Thymus (tissue), 11 donors: ENCODE measurements at regions not wholly inside any gene's neighbourhood (a gene's known extent, or its start where the extent isn't known, plus 50 kb on each side); places are given as distances from the start of the nearest gene placed in this dataset.
"Not testable (repeated sequence)": the region's sequence is repeated elsewhere in the genome, so short reads cannot be mapped to it uniquely, and the experiment has no call there.

ENCODE experiments used
- DNase-seq, 9 donors: peaks; one replicate each; pipeline ENCODE4 v3.0.0-alpha.2; 2013; ENCODE audit warnings: low spot score in 9 of 9, low read depth in 6 of 9, missing footprints in 1 of 9
- H3K27ac ChIP-seq, 2 donors: one replicate each; pipeline ENCODE4 v1.5.1; 2013; ENCODE audit warnings: control low read depth in 1 of 2, low read depth in 1 of 2, low read length in 1 of 2, mild to moderate bottlenecking in 1 of 2, moderate library complexity in 1 of 2
- H3K27me3 ChIP-seq, 2 donors: one replicate each; pipeline ENCODE4 v1.5.1; 2013; ENCODE audit warnings: low read length in 1 of 2; ENCODE audit not compliant: control insufficient read depth in 2 of 2, insufficient read depth in 1 of 2
- H3K36me3 ChIP-seq, 2 donors: one replicate each; pipeline ENCODE4 v1.5.1; 2013; ENCODE audit warnings: low read length in 1 of 2, mild to moderate bottlenecking in 1 of 2, moderate library complexity in 1 of 2; ENCODE audit not compliant: control insufficient read depth in 2 of 2, insufficient read depth in 2 of 2
- H3K4me1 ChIP-seq, 2 donors: one replicate each; pipeline ENCODE4 v1.5.1; 2013; ENCODE audit warnings: low read length in 2 of 2; ENCODE audit not compliant: control insufficient read depth in 2 of 2, insufficient read depth in 2 of 2
- H3K4me3 ChIP-seq, 2 donors: one replicate each; pipeline ENCODE4 v1.5.1; 2013; ENCODE audit warnings: low read length in 2 of 2, control low read depth in 1 of 2, mild to moderate bottlenecking in 1 of 2
- H3K9me3 ChIP-seq, 2 donors: one replicate each; pipeline ENCODE4 v1.5.1; 2013; ENCODE audit warnings: low read length in 1 of 2, mild to moderate bottlenecking in 1 of 2; ENCODE audit not compliant: control insufficient read depth in 2 of 2, insufficient read depth in 1 of 2
- WGBS: extraction: QIAGEN DNeasy Blood & Tissue Kit; methylation state at CpG from one replicate; pipeline ENCODE4 v1.1.7; 2013; 5-methylcytosine and 5-hydroxymethylcytosine counted together
- donor health status: healthy.

- Histone ChIP-seq H3K27me3 (peaks cover 2 to 6% of the 10 kb centered on the region in 2 donors), H3K4me3 (no peak overlapping the region), H3K4me1 (no peaks in the 10 kb centered on the region), H3K27ac (no peak overlapping the region), H3K36me3 (no peaks in the 10 kb centered on the region), H3K9me3 (no peaks in the 10 kb centered on the region)
- peak in 1 of 9 donors; percentile 4 for DNase-seq
- WGBS: 24% methylated on average over 4 of the region's 4 CpGs
Measured at GRCh38 chr10:45104674-45105073, 104.0 kb downstream of the ZNF22 start.

- WGBS: 69% methylated on average over 5 of the region's 5 CpGs
- not testable (repeated sequence) for H3K36me3 ChIP-seq
Measured at GRCh38 chr10:45105309-45105708, 104.6 kb downstream of the ZNF22 start.

GRCh38 chr10:45106236-45106856 is 105.6 kb downstream of the ZNF22 start:
- no peak for DNase-seq
- Histone ChIP-seq H3K4me3 (no peak overlapping the region), H3K4me1 (no peaks in the 10 kb centered on the region), H3K36me3 (no peaks in the 10 kb centered on the region), H3K9me3 (no peaks in the 10 kb centered on the region), H3K27me3 (peaks cover 0 to 2% of the 10 kb centered on the region in 2 donors), H3K27ac (no peak overlapping the region)
- whole genome bisulfite sequencing: 90% methylated on average over 7 of the region's 7 CpGs

More at GRCh38 chr10:45105309-45105708, 104.6 kb downstream of the ZNF22 start:
- not testable (repeated sequence) for H3K4me3 ChIP-seq, H3K4me1 ChIP-seq, H3K27me3 ChIP-seq, DNase-seq, H3K27ac ChIP-seq, H3K9me3 ChIP-seq

- Histone ChIP-seq H3K27me3 (no peaks in the 10 kb centered on the region), H3K9me3 (no peaks in the 10 kb centered on the region), H3K36me3 (no peaks in the 10 kb centered on the region), H3K4me1 (no peaks in the 10 kb centered on the region), H3K4me3 (no peak overlapping the region), H3K27ac (no peak overlapping the region)
- no peak for DNase-seq
- 96% methylated on average over 5 of the region's 5 CpGs for WGBS
Measured at GRCh38 chr10:45111509-45111908, 110.8 kb downstream of the ZNF22 start.

- not testable (repeated sequence) for H3K4me1 ChIP-seq, H3K27me3 ChIP-seq, H3K36me3 ChIP-seq, H3K9me3 ChIP-seq, H3K4me3 ChIP-seq, H3K27ac ChIP-seq, DNase-seq
- WGBS: 63% methylated on average over 2 of the region's 2 CpGs
Measured at GRCh38 chr10:45117940-45118339, 117.2 kb downstream of the ZNF22 start.

- no peaks in the 10 kb centered on the region for H3K27me3 ChIP-seq
- WGBS: 83% methylated on average over 3 of the region's 3 CpGs
- no peaks in the 10 kb centered on the region for H3K4me1 ChIP-seq
- no peak for DNase-seq
- no peak overlapping the region for H3K4me3 ChIP-seq
- no peaks in the 10 kb centered on the region for H3K9me3 ChIP-seq
- H3K36me3 ChIP-seq: no peaks in the 10 kb centered on the region
- H3K27ac ChIP-seq: no peak overlapping the region
Measured at GRCh38 chr10:45118929-45119328, 118.2 kb downstream of the ZNF22 start.

GRCh38 chr10:45122180-45122860 is 121.6 kb downstream of the ZNF22 start:
- not testable (repeated sequence) for H3K27me3 ChIP-seq, DNase-seq
- WGBS: 98% methylated on average over 5 of the region's 7 CpGs

GRCh38 chr10:45135443-45136198 is 134.9 kb downstream of the ZNF22 start:
- Histone ChIP-seq H3K27ac (no peak overlapping the region), H3K36me3 (no peaks in the 10 kb centered on the region), H3K4me3 (no peak overlapping the region), H3K9me3 (no peaks in the 10 kb centered on the region), H3K27me3 (no peaks in the 10 kb centered on the region), H3K4me1 (no peaks in the 10 kb centered on the region)
- 64% methylated on average over 12 of the region's 12 CpGs for WGBS
- DNase-seq: no peak

More at GRCh38 chr10:45122180-45122860, 121.6 kb downstream of the ZNF22 start:
- H3K4me3 ChIP-seq, H3K9me3 ChIP-seq, H3K27ac ChIP-seq, H3K4me1 ChIP-seq, H3K36me3 ChIP-seq: not testable (repeated sequence)

- no peaks in the 10 kb centered on the region for H3K27me3 ChIP-seq
- WGBS: 88% methylated on average over 8 of the region's 8 CpGs
- no peak overlapping the region for H3K27ac ChIP-seq
- H3K9me3 ChIP-seq: no peaks in the 10 kb centered on the region
- H3K36me3 ChIP-seq: no peaks in the 10 kb centered on the region
- no peak overlapping the region for H3K4me3 ChIP-seq
- no peak for DNase-seq
- H3K4me1 ChIP-seq: no peaks in the 10 kb centered on the region
Measured at GRCh38 chr10:45136256-45136655, 135.5 kb downstream of the ZNF22 start.
